Mesothelial cell of epicardium (in vitro differentiated cells): ENCODE measurements at regions not wholly inside any gene's neighbourhood (a gene's known extent, or its start where the extent isn't known, plus 50 kb on each side); places are given as distances from the start of the nearest gene placed in this dataset.
"Not testable (repeated sequence)": the region's sequence is repeated elsewhere in the genome, so short reads cannot be mapped to it uniquely, and the experiment has no call there.

ENCODE experiments used
- DNase-seq, 2 experiments: peaks; one replicate each; pipeline ENCODE4 v3.0.0; 2021; ENCODE audit warnings: low spot score in 2 of 2; ENCODE audit not compliant: unreplicated experiment in 2 of 2
- H3K27ac Mint-ChIP-seq: 2 replicates; pipeline ENCODE4 v1.8.0; 2021; ENCODE audit warnings: mixed read lengths
- H3K27me3 Mint-ChIP-seq: 2 replicates; pipeline ENCODE4 v1.8.0; 2021; ENCODE audit warnings: low read depth, mixed read lengths
- H3K36me3 Mint-ChIP-seq: 2 replicates; pipeline ENCODE4 v1.8.0; 2021; ENCODE audit warnings: mixed read lengths
- H3K4me1 Mint-ChIP-seq: 2 replicates; pipeline ENCODE4 v1.8.0; 2021; ENCODE audit warnings: mixed read lengths
- H3K4me3 Mint-ChIP-seq: 2 replicates; pipeline ENCODE4 v1.8.0; 2021; ENCODE audit warnings: mild to moderate bottlenecking, moderate library complexity, mixed read lengths
- H3K9me3 Mint-ChIP-seq: 2 replicates; pipeline ENCODE4 v1.8.0; 2021; ENCODE audit warnings: mixed read lengths
- TF ChIP-seq, protein P1 (sequence below): fragments of 200-600 bp; sonication (generic); IDR thresholded peaks from one replicate; pipeline ENCODE4 v1.5.0; 2021; ENCODE audit warnings: antibody characterized with exemption; ENCODE audit not compliant: unreplicated experiment

DNA sequence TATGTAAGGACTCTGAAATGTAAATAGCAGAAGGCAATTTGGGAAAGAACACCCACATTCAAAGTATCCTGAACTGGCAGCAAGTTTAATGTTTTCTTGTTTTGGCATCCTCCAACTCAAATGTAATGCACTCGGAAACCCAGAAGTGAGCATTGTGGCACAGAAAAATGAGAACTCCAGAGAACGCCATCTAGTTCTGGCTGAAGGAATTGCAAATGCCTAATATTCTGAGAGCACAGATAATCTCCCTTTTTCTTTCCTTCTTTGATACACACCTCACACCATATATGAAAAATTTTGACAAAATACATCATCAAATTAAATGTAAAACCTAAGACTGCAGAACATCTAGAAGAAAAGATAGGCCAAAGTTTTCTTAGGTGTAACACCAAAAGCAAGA is 52.1 kb downstream of the PWWP3B start:
- no peaks in the 10 kb centered on the region for H3K4me1 Mint-ChIP-seq
- H3K27me3 Mint-ChIP-seq = no peaks in the 10 kb centered on the region
- peaks cover 55% of the 10 kb centered on the region for H3K9me3 Mint-ChIP-seq
- no peaks in the 10 kb centered on the region for H3K36me3 Mint-ChIP-seq
- H3K27ac Mint-ChIP-seq = no peak overlapping the region
- no peak for DNase-seq
- H3K4me3 Mint-ChIP-seq = no peak overlapping the region
- TF ChIP-seq, protein P1, sequence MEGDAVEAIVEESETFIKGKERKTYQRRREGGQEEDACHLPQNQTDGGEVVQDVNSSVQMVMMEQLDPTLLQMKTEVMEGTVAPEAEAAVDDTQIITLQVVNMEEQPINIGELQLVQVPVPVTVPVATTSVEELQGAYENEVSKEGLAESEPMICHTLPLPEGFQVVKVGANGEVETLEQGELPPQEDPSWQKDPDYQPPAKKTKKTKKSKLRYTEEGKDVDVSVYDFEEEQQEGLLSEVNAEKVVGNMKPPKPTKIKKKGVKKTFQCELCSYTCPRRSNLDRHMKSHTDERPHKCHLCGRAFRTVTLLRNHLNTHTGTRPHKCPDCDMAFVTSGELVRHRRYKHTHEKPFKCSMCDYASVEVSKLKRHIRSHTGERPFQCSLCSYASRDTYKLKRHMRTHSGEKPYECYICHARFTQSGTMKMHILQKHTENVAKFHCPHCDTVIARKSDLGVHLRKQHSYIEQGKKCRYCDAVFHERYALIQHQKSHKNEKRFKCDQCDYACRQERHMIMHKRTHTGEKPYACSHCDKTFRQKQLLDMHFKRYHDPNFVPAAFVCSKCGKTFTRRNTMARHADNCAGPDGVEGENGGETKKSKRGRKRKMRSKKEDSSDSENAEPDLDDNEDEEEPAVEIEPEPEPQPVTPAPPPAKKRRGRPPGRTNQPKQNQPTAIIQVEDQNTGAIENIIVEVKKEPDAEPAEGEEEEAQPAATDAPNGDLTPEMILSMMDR = no peak

DNA sequence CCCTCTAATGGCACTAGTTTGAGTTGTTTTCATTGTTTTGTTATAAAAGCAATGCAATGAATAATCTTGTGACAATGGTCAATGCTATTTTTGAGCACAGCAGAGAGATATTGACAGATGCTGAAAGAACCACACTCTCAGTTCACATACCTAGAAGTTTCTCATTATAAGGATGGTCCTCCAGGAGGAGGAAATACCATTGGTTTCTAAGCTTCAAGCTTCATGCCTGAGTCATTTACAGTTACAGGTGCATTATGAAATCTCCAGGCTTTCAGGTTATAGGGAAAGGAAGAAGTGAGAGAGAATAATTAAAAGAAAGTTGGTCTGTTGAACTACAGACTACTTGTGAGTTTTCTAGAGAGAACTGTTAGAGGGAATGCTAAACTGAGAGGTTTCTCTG is 75.3 kb downstream of the PWWP3B start:
- Mint-ChIP-seq H3K27me3 (no peaks in the 10 kb centered on the region), H3K27ac (no peak overlapping the region), H3K4me3 (no peak overlapping the region), H3K4me1 (no peaks in the 10 kb centered on the region), H3K36me3 (no peaks in the 10 kb centered on the region), H3K9me3 (peaks cover 50% of the 10 kb centered on the region)
- TF ChIP-seq, protein P1 = no peak
- DNase-seq = no peak

DNA sequence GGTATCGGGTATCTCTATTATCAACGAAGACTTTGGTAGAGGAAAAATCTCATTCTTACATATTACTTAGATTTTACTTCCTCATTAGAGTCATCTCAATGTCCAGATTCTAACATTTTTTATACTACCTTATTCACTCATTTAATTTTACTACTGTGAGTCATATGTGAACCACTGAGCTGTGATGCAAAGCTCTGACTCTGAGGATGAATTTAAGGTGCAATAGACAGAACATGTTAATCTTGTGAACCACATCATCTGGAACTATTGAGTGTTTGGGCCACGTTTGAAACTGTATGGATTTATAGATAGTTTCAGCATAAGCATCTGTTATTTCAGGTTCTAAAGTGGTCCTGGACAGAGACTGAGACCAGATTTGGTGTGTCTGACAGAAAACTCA is 78.4 kb downstream of the PWWP3B start:
- Mint-ChIP-seq H3K36me3 (no peaks in the 10 kb centered on the region), H3K4me3 (no peak overlapping the region), H3K9me3 (peaks cover 56% of the 10 kb centered on the region), H3K4me1 (no peaks in the 10 kb centered on the region), H3K27me3 (no peaks in the 10 kb centered on the region), H3K27ac (no peak overlapping the region)
- TF ChIP-seq, protein P1 = no peak
- no peak for DNase-seq

DNA sequence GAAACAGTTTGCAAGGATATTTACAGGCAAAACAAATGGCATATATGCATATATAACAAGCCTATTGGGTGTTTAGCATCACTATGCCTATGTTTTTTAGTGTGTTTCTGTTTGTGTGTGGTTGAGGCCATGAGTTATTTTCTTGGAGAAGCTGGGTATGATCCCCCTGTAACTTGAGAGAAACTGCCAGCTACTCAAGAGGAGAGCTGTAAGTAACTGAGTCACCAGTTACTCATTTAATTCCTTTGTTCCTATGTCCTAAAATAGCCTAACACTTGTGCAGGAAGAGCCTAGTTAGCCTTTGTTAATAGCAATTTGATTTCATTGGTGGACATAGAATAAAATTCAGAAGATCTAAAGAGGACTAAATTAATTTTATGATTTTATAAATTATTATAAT is 79.1 kb downstream of the PWWP3B start:
- Mint-ChIP-seq H3K4me1 (no peaks in the 10 kb centered on the region), H3K27ac (no peak overlapping the region), H3K27me3 (no peaks in the 10 kb centered on the region), H3K4me3 (no peak overlapping the region), H3K9me3 (peaks cover 58% of the 10 kb centered on the region), H3K36me3 (no peaks in the 10 kb centered on the region)
- TF ChIP-seq, protein P1 = no peak
- no peak for DNase-seq

DNA sequence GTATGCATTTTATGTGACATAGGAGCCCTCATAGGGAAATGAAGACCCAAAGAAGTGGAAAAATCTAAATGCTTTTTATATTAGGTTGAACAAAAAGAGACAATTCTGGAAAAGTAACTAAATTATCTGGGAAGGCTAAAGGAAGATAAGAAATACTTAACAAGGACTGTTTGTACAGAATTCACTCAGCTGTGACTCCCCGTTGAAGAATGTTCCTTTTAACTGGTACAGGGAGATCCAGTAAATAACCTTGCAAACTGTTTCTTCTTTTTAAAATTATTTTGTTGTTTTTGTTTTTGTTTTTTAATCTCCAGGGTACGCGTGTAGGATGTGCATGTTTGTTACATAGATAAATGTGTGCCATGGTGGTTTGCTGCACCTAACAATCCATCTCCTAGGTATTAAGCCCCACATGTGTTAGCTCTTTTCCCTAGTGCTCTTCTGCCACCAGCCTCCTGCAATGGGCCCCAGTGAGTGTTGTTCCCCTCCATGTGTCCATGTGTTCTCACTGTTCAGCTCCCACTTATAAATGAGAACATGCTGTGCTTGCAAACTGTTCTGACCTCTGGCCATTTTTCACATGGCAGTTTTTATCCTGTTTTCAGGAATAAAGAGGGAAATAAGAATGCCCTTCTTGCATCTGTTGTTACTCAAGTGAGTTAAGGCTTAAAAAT is 81.7 kb downstream of the PWWP3B start:
- TF ChIP-seq, protein P1 = no peak
- H3K4me3 Mint-ChIP-seq = no peak overlapping the region
- no peak for DNase-seq
- H3K36me3 Mint-ChIP-seq = no peaks in the 10 kb centered on the region
- H3K27ac Mint-ChIP-seq = no peak overlapping the region
- no peaks in the 10 kb centered on the region for H3K27me3 Mint-ChIP-seq
- no peaks in the 10 kb centered on the region for H3K4me1 Mint-ChIP-seq
- peaks cover 70% of the 10 kb centered on the region for H3K9me3 Mint-ChIP-seq

DNA sequence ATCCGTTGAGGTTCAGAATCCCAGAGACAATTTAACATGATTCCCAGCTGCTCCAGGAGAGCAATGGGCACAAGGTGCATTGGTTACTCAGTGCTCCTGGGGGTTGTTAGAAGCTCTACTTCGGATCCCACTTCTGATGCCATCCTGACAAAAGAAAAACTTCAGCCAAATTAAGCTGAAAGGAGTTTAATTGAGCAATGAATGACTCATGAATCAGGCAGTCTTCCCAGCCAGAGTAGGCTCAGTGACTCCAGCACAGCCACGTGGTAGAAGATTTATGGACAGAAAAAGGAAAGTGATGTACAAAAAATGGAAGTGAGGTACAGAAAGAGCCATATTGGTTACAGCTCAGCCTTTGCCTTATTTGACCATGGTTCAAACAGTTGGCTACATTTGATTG is 95.7 kb downstream of the PWWP3B start:
- TF ChIP-seq, protein P1 = no peak
- DNase-seq = no peak
- no peaks in the 10 kb centered on the region for H3K36me3 Mint-ChIP-seq
- no peak overlapping the region for H3K4me3 Mint-ChIP-seq
- H3K27me3 Mint-ChIP-seq = no peaks in the 10 kb centered on the region
- H3K9me3 Mint-ChIP-seq = peaks cover 52% of the 10 kb centered on the region
- no peak overlapping the region for H3K27ac Mint-ChIP-seq
- H3K4me1 Mint-ChIP-seq = no peaks in the 10 kb centered on the region

DNA sequence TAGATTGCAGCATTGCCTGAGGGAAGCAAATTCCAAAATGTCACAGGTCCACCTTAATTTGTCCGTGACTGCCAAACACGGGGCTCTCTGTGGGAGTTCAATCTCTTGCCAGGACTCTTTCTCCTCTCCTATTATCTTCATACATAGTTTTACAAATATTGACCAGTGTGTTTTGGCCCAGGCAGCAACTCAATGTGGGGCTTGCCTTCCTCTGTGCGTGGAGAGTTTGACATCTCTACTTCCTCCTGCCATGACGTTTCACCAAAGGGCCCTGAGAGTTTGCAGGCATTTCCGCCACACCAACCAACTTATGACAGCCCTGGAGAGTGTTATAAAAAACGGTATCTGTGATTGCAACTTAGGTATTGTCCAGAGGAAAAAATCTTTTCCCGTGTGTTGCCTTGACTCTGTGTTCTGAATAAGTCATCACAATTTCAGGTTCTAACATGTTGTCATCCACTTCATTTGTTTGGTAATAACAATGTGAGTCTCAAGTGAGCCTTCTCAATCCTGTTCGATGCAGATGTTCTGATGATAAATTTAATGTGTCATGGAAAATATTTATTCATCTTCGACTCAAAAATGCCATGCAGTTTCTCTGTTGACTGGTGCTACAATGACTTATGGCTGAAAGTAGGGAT is 106.0 kb downstream of the PWWP3B start:
- H3K4me3 Mint-ChIP-seq, H3K4me1 Mint-ChIP-seq, H3K27ac Mint-ChIP-seq, H3K27me3 Mint-ChIP-seq, DNase-seq, H3K9me3 Mint-ChIP-seq, H3K36me3 Mint-ChIP-seq: not testable (repeated sequence)

DNA sequence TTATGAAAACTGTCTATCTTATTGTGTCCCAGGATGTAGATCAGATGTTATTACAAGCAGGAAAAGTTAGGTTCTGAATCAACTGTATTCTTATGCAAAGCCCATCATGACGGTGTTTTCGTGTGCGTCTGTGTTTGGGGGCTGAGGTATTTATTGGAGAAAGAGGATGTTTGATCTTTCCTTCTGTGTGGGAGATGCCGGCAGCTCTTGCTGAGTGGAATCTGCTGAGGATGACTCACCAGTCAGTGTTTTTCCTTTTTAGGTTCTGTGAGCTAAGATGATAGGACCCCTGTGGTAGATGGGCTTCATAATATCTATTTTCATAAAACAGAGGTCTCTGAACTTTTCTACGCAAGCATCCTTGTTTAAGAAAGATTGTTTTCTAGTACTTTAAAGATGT is 107.1 kb downstream of the PWWP3B start:
- H3K9me3 Mint-ChIP-seq, H3K36me3 Mint-ChIP-seq, H3K4me3 Mint-ChIP-seq, H3K4me1 Mint-ChIP-seq, H3K27me3 Mint-ChIP-seq, H3K27ac Mint-ChIP-seq, DNase-seq: not testable (repeated sequence)
